ENCODE measurements at regions not wholly inside any gene's neighbourhood (a gene's known extent, or its start where the extent isn't known, plus 50 kb on each side); places are given as distances from the start of the nearest gene placed in this dataset.

DNA sequence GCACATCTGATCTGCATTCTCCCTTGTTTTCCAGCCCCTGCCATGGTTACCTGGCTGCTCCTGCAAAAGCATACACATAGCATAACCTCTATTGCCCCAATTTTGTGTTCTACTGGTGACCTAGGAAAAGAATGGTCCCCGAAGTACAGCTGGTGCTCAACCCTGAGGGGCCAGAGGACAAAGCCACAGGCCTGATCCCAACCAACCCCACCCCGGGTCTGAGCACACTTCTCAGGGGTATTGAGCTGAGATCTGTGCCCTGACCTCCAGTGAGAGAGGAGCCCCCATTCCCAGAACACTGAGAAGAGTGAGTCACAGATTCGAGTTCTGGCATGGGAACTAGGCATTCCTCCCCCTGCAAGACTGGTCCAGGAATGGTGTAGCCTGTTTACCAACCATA, 465.5 kb upstream of the ACTRT1 start:
- H3K9me3 ChIP-seq, result no peaks in the 10 kb centered on the region
- H3K4me3 ChIP-seq, result no peak overlapping the region
- H3K36me3 ChIP-seq, result no peaks in the 10 kb centered on the region
- H3K27ac ChIP-seq, result no peak overlapping the region
- no peak for DNase-seq
- H3K4me1 ChIP-seq, result no peaks in the 10 kb centered on the region
- TF ChIP-seq, protein P1, sequence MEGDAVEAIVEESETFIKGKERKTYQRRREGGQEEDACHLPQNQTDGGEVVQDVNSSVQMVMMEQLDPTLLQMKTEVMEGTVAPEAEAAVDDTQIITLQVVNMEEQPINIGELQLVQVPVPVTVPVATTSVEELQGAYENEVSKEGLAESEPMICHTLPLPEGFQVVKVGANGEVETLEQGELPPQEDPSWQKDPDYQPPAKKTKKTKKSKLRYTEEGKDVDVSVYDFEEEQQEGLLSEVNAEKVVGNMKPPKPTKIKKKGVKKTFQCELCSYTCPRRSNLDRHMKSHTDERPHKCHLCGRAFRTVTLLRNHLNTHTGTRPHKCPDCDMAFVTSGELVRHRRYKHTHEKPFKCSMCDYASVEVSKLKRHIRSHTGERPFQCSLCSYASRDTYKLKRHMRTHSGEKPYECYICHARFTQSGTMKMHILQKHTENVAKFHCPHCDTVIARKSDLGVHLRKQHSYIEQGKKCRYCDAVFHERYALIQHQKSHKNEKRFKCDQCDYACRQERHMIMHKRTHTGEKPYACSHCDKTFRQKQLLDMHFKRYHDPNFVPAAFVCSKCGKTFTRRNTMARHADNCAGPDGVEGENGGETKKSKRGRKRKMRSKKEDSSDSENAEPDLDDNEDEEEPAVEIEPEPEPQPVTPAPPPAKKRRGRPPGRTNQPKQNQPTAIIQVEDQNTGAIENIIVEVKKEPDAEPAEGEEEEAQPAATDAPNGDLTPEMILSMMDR (IDR thresholded peaks at IDR 0.05), result no peak
- no peaks in the 10 kb centered on the region for H3K27me3 ChIP-seq
- intact Hi-C loops (cut with DNase I; ENCODE audit: low total_unique reads), result no loop called here

GRCh38 chrX:128504496-128504895, 452.3 kb upstream of the ACTRT1 start:
- no peaks in the 10 kb centered on the region for H3K4me1 ChIP-seq
- H3K4me3 ChIP-seq, result no peak overlapping the region
- H3K36me3 ChIP-seq, result no peaks in the 10 kb centered on the region
- no peak for DNase-seq
- TF ChIP-seq, protein P1 (IDR thresholded peaks at IDR 0.05), result no peak
- intact Hi-C loops (cut with DNase I; ENCODE audit: low total_unique reads), result no loop called here
- no peak overlapping the region for H3K27ac ChIP-seq
- H3K27me3 ChIP-seq, result no peaks in the 10 kb centered on the region
- no peaks in the 10 kb centered on the region for H3K9me3 ChIP-seq

GRCh38 chrX:128464116-128464515, 411.9 kb upstream of the ACTRT1 start:
- H3K27me3 ChIP-seq, result no peaks in the 10 kb centered on the region
- intact Hi-C loops (cut with DNase I; ENCODE audit: low total_unique reads), result no loop called here
- H3K4me3 ChIP-seq, result no peak overlapping the region
- TF ChIP-seq, protein P1 (IDR thresholded peaks at IDR 0.05), result no peak
- H3K4me1 ChIP-seq, result no peaks in the 10 kb centered on the region
- H3K27ac ChIP-seq, result no peak overlapping the region
- H3K9me3 ChIP-seq, result no peaks in the 10 kb centered on the region
- no peaks in the 10 kb centered on the region for H3K36me3 ChIP-seq
- no peak for DNase-seq

DNA sequence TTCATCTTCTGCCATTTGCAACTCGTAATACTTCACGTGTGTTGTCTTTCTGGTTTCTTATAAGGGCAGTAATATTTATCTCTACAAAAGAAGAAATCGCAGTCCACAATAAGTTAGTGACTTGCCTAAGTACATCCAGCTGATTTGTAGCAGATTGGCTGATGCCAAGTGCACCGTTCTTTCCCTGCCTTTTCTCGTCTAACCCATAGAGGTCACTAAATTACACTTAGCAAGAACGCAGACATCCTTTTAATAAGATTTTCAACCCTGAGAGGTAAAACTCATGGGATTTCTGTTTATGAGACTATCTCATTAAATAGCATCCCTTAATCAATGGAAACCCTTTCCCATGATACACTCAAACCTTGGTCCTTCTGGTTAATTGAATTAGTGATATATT, 408.6 kb upstream of the ACTRT1 start:
- Histone ChIP-seq H3K36me3 (no peaks in the 10 kb centered on the region), H3K27me3 (no peaks in the 10 kb centered on the region), H3K9me3 (no peaks in the 10 kb centered on the region), H3K27ac (no peak overlapping the region), H3K4me1 (no peaks in the 10 kb centered on the region), H3K4me3 (no peak overlapping the region)
- DNase-seq, result no peak
- TF ChIP-seq, protein P1 (IDR thresholded peaks at IDR 0.05), result no peak
- intact Hi-C loops (cut with DNase I; ENCODE audit: low total_unique reads), result no loop called here

DNA sequence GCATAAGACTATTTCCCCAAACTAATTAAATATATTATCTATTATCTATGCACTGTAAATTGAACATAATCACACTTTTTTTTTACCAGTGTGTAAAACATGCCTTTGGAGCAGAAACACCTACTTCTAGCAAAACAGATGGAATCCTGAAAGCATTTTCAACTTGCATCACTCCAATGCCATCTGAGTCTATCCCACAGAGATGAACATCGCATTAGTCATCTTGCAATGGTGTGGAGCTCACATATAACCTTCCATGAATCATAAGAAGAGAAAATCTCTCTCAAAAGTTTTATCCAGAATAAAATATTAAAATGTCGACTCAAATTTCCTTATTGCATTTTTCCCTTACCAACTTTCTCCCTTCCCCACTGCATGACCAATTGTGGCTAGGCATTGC, 406.7 kb upstream of the ACTRT1 start:
- TF ChIP-seq, protein P1 (IDR thresholded peaks at IDR 0.05), result no peak
- intact Hi-C loops (cut with DNase I; ENCODE audit: low total_unique reads), result no loop called here
- H3K27me3 ChIP-seq, result no peaks in the 10 kb centered on the region
- H3K9me3 ChIP-seq, result no peaks in the 10 kb centered on the region
- H3K4me3 ChIP-seq, result no peak overlapping the region
- H3K36me3 ChIP-seq, result no peaks in the 10 kb centered on the region
- no peak for DNase-seq
- no peaks in the 10 kb centered on the region for H3K4me1 ChIP-seq
- H3K27ac ChIP-seq, result no peak overlapping the region

GRCh38 chrX:128457674-128458073, 405.5 kb upstream of the ACTRT1 start:
- no peaks in the 10 kb centered on the region for H3K27me3 ChIP-seq
- no peaks in the 10 kb centered on the region for H3K36me3 ChIP-seq
- H3K4me1 ChIP-seq, result no peaks in the 10 kb centered on the region
- no peaks in the 10 kb centered on the region for H3K9me3 ChIP-seq
- H3K27ac ChIP-seq, result no peak overlapping the region
- TF ChIP-seq, protein P1 (IDR thresholded peaks at IDR 0.05), result no peak
- no peak overlapping the region for H3K4me3 ChIP-seq
- intact Hi-C loops (cut with DNase I; ENCODE audit: low total_unique reads), result no loop called here
- no peak for DNase-seq

Measured in tibial artery (tissue), 4 donors.